IMR-90 (cell line): ENCODE measurements at regions not wholly inside any gene's neighbourhood (a gene's known extent, or its start where the extent isn't known, plus 50 kb on each side); places are given as distances from the start of the nearest gene placed in this dataset.
A peak's percentile ranks its signal among the peaks of the same experiment; 100 is the strongest.

Experiments used
- ATAC-seq: fragments of 200-7000 bp; cut with Tn5 transposase; 2 replicates; pipeline ENCODE4 v1.9.1; 2020; ENCODE audit warnings: low read depth, mild to moderate bottlenecking, moderate library complexity
- BruUV-seq: library from RNA; stranded (reverse); fragments of 400-500 nt; replicated peaks from 2 replicates; lab custom pipeline; 2021; lab: Mats Ljungman, UMichigan
- CTCF ChIA-PET: fragments of 300-600 bp; formaldehyde crosslinking; extraction: SDS; loops from one replicate; lab custom pipeline; 2021; ENCODE audit warnings: antibody characterized with exemption; lab: Yijun Ruan, JAX
- POLR2A ChIA-PET: fragments of 300-600 bp; sonication (Branson Sonifier 250); formaldehyde crosslinking; loops from one replicate; lab custom pipeline; 2022; ENCODE audit warnings: antibody characterized with exemption; ENCODE audit not compliant: unreplicated experiment; lab: Charles Lee
- DNase-seq: peaks from one replicate; pipeline ENCODE4 v3.0.0; 2013
- H2AFZ ChIP-seq: replicated peaks from 2 replicates; pipeline ENCODE3; 2013; ENCODE audit warnings: low read length, mild to moderate bottlenecking; ENCODE audit not compliant: poor library complexity
- H2AK5ac ChIP-seq: 2 replicates; pipeline ENCODE4 v1.6.1; 2013; ENCODE audit warnings: low read depth, low read length, inconsistent platforms
- H2AK9ac ChIP-seq: replicated peaks from 2 replicates; pipeline ENCODE3; 2013; ENCODE audit warnings: mild to moderate bottlenecking, low read depth, low read length, moderate library complexity; ENCODE audit not compliant: poor library complexity
- H2BK120ac ChIP-seq: 2 replicates; pipeline ENCODE4 v1.6.1; 2013; ENCODE audit warnings: low read depth, low read length, inconsistent platforms
- H2BK15ac ChIP-seq: 3 replicates; pipeline ENCODE4 v1.6.1; 2013; ENCODE audit warnings: low read depth, low read length, inconsistent platforms
- H2BK20ac ChIP-seq: 2 replicates; pipeline ENCODE4 v1.6.1; 2013; ENCODE audit warnings: low read depth, mild to moderate bottlenecking, inconsistent platforms, low read length, moderate library complexity
- H2BK5ac ChIP-seq: 2 replicates; pipeline ENCODE4 v1.6.1; 2013; ENCODE audit warnings: mild to moderate bottlenecking, low read depth, low read length, inconsistent platforms; ENCODE audit not compliant: poor library complexity, severe bottlenecking
- H3K14ac ChIP-seq: replicated peaks from 2 replicates; pipeline ENCODE4 v1.6.1; 2013; ENCODE audit warnings: low read depth, low read length, inconsistent platforms
- H3K18ac ChIP-seq: 2 replicates; pipeline ENCODE4 v1.6.1; 2013; ENCODE audit warnings: low read depth, low read length, control low read depth
- H3K23ac ChIP-seq: 2 replicates; pipeline ENCODE4 v1.6.1; 2013; ENCODE audit warnings: low read depth, low read length, inconsistent platforms
- H3K27ac ChIP-seq: 2 replicates; pipeline ENCODE4 v1.5.1; 2013; ENCODE audit warnings: mild to moderate bottlenecking, control low read depth, low read length; ENCODE audit not compliant: insufficient read depth
- H3K27me3 ChIP-seq: 2 replicates; pipeline ENCODE4 v1.6.1; 2013; ENCODE audit warnings: low read length; ENCODE audit not compliant: control insufficient read depth, insufficient read depth
- H3K36me3 ChIP-seq: 2 replicates; pipeline ENCODE4 v1.6.1; 2013; ENCODE audit warnings: low read length, mixed read lengths; ENCODE audit not compliant: control insufficient read depth, insufficient read depth
- H3K4ac ChIP-seq: 2 replicates; pipeline ENCODE4 v1.6.1; 2013; ENCODE audit warnings: low read depth, low read length, inconsistent platforms
- H3K4me1 ChIP-seq: 2 replicates; pipeline ENCODE4 v1.6.1; 2013; ENCODE audit warnings: low read length, mixed read lengths; ENCODE audit not compliant: control insufficient read depth, insufficient read depth
- H3K4me2 ChIP-seq: 2 replicates; pipeline ENCODE4 v1.6.1; 2013; ENCODE audit warnings: low read depth, mild to moderate bottlenecking, control low read depth, low read length, moderate library complexity
- H3K4me3 ChIP-seq: 2 replicates; pipeline ENCODE4 v1.5.1; 2013; ENCODE audit warnings: low read depth, mild to moderate bottlenecking, control low read depth, low read length, moderate library complexity; ENCODE audit not compliant: insufficient read depth
- H3K56ac ChIP-seq: 2 replicates; pipeline ENCODE4 v1.6.1; 2013; ENCODE audit warnings: low read length, inconsistent platforms; ENCODE audit not compliant: insufficient read depth; ENCODE audit errors: extremely low read depth
- H3K79me1 ChIP-seq, 2 experiments: 2 replicates each; pipeline ENCODE4 v1.6.1; 2013; ENCODE audit warnings: low read length in 2 of 2, inconsistent platforms in 1 of 2, low read depth in 1 of 2
- H3K9ac ChIP-seq: 2 replicates; pipeline ENCODE4 v1.6.1; 2013; ENCODE audit warnings: low read depth, low read length, control low read depth
- H3K9me1 ChIP-seq: 2 replicates; pipeline ENCODE4 v1.6.1; 2013; ENCODE audit warnings: low read length, inconsistent platforms; ENCODE audit not compliant: insufficient read depth
- H3K9me3 ChIP-seq: 2 replicates; pipeline ENCODE4 v1.6.1; 2013; ENCODE audit warnings: low read length; ENCODE audit not compliant: control insufficient read depth, insufficient read depth
- H4K20me1 ChIP-seq: 2 replicates; pipeline ENCODE4 v1.6.1; 2013; ENCODE audit warnings: low read length, inconsistent platforms; ENCODE audit not compliant: insufficient read depth
- H4K5ac ChIP-seq: 2 replicates; pipeline ENCODE4 v1.6.1; 2013; ENCODE audit warnings: mild to moderate bottlenecking, low read depth, low read length, control low read depth
- H4K8ac ChIP-seq, 2 experiments: 2 replicates each; pipeline ENCODE4 v1.6.1; 2013; ENCODE audit warnings: low read depth in 2 of 2, low read length in 2 of 2, control low read depth in 1 of 2, inconsistent platforms in 1 of 2
- H4K91ac ChIP-seq: 2 replicates; pipeline ENCODE4 v1.6.1; 2013; ENCODE audit warnings: low read depth, low read length, inconsistent platforms; ENCODE audit not compliant: insufficient read depth
- MAFK ChIP-seq: IDR thresholded peaks from 2 replicates; pipeline ENCODE4 v1.6.1; 2012; ENCODE audit warnings: low read depth, low read length, improper control_type of control experiment
- MAZ ChIP-seq: IDR thresholded peaks from 2 replicates; pipeline ENCODE4 v1.6.1; 2012; ENCODE audit warnings: low read depth, mild to moderate bottlenecking, low read length, improper control_type of control experiment, moderate library complexity, borderline replicate concordance
- RCOR1 ChIP-seq: IDR thresholded peaks from 2 replicates; pipeline ENCODE4 v1.6.1; 2012; ENCODE audit warnings: mild to moderate bottlenecking, low read length, improper control_type of control experiment; ENCODE audit not compliant: insufficient replicate concordance
- WGBS, 2 experiments: methylation state at CpG; one replicate each; pipeline versions ENCODE4 v1.1.5 to v1.1.7; 2013; ENCODE audit warnings: missing lambda C conversion rate in 2 of 2; ENCODE audit not compliant: insufficient read length in 1 of 2; ENCODE audit errors: extremely low coverage in 2 of 2; 5-methylcytosine and 5-hydroxymethylcytosine counted together
- dilution Hi-C: fragments of 300-500 bp; cut with HindIII; formaldehyde crosslinking; loops from one replicate; pipeline ENCODE4 v1.14.3; 2018; ENCODE audit warnings: low sequenced_read_pairs; ENCODE audit not compliant: unreplicated experiment
- in situ Hi-C: fragments of 300-500 bp; cut with MboI; formaldehyde crosslinking; loops from 3 replicates; pipeline ENCODE4 v1.14.3; 2019; ENCODE audit warnings: low sequenced_read_pairs, inconsistent platforms, mixed read lengths
- intact Hi-C: fragments of 100-400 bp; cut with micrococcal nuclease; formaldehyde crosslinking; loops from 2 replicates; pipeline ENCODE4 v1.10.0; 2022

- no TSS peak for BruUV-seq
- POLR2A ChIA-PET = no interaction called here
Measured at GRCh38 chr3:109679664-109680063, 342.3 kb upstream of the DPPA4 start.

More at GRCh38 chr3:109679664-109680063, 342.3 kb upstream of the DPPA4 start:
- Histone ChIP-seq H3K79me1 (no peaks in the 10 kb centered on the region), H4K91ac (no peak overlapping the region), H2BK5ac (no peak overlapping the region), H3K4ac (no peak overlapping the region), H4K20me1 (no peaks in the 10 kb centered on the region), H2BK120ac (no peak overlapping the region), H3K27me3 (no peaks in the 10 kb centered on the region), H3K18ac (no peak overlapping the region), H2BK20ac (no peak overlapping the region), H3K4me3 (no peak overlapping the region), H3K14ac (no peak overlapping the region), H3K9ac (no peak overlapping the region), H3K27ac (no peak overlapping the region), H2AFZ (no peak overlapping the region), H3K36me3 (no peaks in the 10 kb centered on the region), H4K8ac (no peak overlapping the region), H4K5ac (no peak overlapping the region), H2AK5ac (no peak overlapping the region), H3K56ac (no peak overlapping the region), H2AK9ac (no peak overlapping the region), H3K9me3 (no peaks in the 10 kb centered on the region), H3K4me2 (no peak overlapping the region), H3K23ac (no peak overlapping the region), H2BK15ac (no peak overlapping the region), H3K9me1 (no peaks in the 10 kb centered on the region), H3K4me1 (peaks cover under 1% of the 10 kb centered on the region; the same call in 1 of the 2 replicates)
- CTCF ChIA-PET = no interaction called here
- in situ Hi-C loops = no loop called here
- WGBS, 2 experiments = no CpG with 5 or more reads among the region's 4 CpGs
- DNase-seq (no peak), ATAC-seq (no peak)
- TF ChIP-seq MAZ = no peak
- no peak for TF ChIP-seq RCOR1
- peak; percentile 76 for TF ChIP-seq MAFK
- dilution Hi-C loops = no loop called here
- intact Hi-C loops = no loop called here
